IMR-90 (cell line): ENCODE measurements at regions not wholly inside any gene's neighbourhood (a gene's known extent, or its start where the extent isn't known, plus 50 kb on each side); places are given as distances from the start of the nearest gene placed in this dataset.

Experiments used
- ATAC-seq: fragments of 200-7000 bp; cut with Tn5 transposase; 2 replicates; pipeline ENCODE4 v1.9.1; 2020; ENCODE audit warnings: low read depth, mild to moderate bottlenecking, moderate library complexity
- BruUV-seq: library from RNA; stranded (reverse); fragments of 400-500 nt; replicated peaks from 2 replicates; lab custom pipeline; 2021; lab: Mats Ljungman, UMichigan
- CTCF ChIA-PET: fragments of 300-600 bp; formaldehyde crosslinking; extraction: SDS; loops from one replicate; lab custom pipeline; 2021; ENCODE audit warnings: antibody characterized with exemption; lab: Yijun Ruan, JAX
- POLR2A ChIA-PET: fragments of 300-600 bp; sonication (Branson Sonifier 250); formaldehyde crosslinking; loops from one replicate; lab custom pipeline; 2022; ENCODE audit warnings: antibody characterized with exemption; ENCODE audit not compliant: unreplicated experiment; lab: Charles Lee
- DNase-seq: peaks from one replicate; pipeline ENCODE4 v3.0.0; 2013
- H2AFZ ChIP-seq: replicated peaks from 2 replicates; pipeline ENCODE3; 2013; ENCODE audit warnings: low read length, mild to moderate bottlenecking; ENCODE audit not compliant: poor library complexity
- H2AK5ac ChIP-seq: 2 replicates; pipeline ENCODE4 v1.6.1; 2013; ENCODE audit warnings: low read depth, low read length, inconsistent platforms
- H2AK9ac ChIP-seq: replicated peaks from 2 replicates; pipeline ENCODE3; 2013; ENCODE audit warnings: mild to moderate bottlenecking, low read depth, low read length, moderate library complexity; ENCODE audit not compliant: poor library complexity
- H2BK120ac ChIP-seq: 2 replicates; pipeline ENCODE4 v1.6.1; 2013; ENCODE audit warnings: low read depth, low read length, inconsistent platforms
- H2BK15ac ChIP-seq: 3 replicates; pipeline ENCODE4 v1.6.1; 2013; ENCODE audit warnings: low read depth, low read length, inconsistent platforms
- H2BK20ac ChIP-seq: 2 replicates; pipeline ENCODE4 v1.6.1; 2013; ENCODE audit warnings: low read depth, mild to moderate bottlenecking, inconsistent platforms, low read length, moderate library complexity
- H2BK5ac ChIP-seq: 2 replicates; pipeline ENCODE4 v1.6.1; 2013; ENCODE audit warnings: mild to moderate bottlenecking, low read depth, low read length, inconsistent platforms; ENCODE audit not compliant: poor library complexity, severe bottlenecking
- H3K14ac ChIP-seq: replicated peaks from 2 replicates; pipeline ENCODE4 v1.6.1; 2013; ENCODE audit warnings: low read depth, low read length, inconsistent platforms
- H3K18ac ChIP-seq: 2 replicates; pipeline ENCODE4 v1.6.1; 2013; ENCODE audit warnings: low read depth, low read length, control low read depth
- H3K23ac ChIP-seq: 2 replicates; pipeline ENCODE4 v1.6.1; 2013; ENCODE audit warnings: low read depth, low read length, inconsistent platforms
- H3K27ac ChIP-seq: 2 replicates; pipeline ENCODE4 v1.5.1; 2013; ENCODE audit warnings: mild to moderate bottlenecking, control low read depth, low read length; ENCODE audit not compliant: insufficient read depth
- H3K27me3 ChIP-seq: 2 replicates; pipeline ENCODE4 v1.6.1; 2013; ENCODE audit warnings: low read length; ENCODE audit not compliant: control insufficient read depth, insufficient read depth
- H3K36me3 ChIP-seq: 2 replicates; pipeline ENCODE4 v1.6.1; 2013; ENCODE audit warnings: low read length, mixed read lengths; ENCODE audit not compliant: control insufficient read depth, insufficient read depth
- H3K4ac ChIP-seq: 2 replicates; pipeline ENCODE4 v1.6.1; 2013; ENCODE audit warnings: low read depth, low read length, inconsistent platforms
- H3K4me1 ChIP-seq: 2 replicates; pipeline ENCODE4 v1.6.1; 2013; ENCODE audit warnings: low read length, mixed read lengths; ENCODE audit not compliant: control insufficient read depth, insufficient read depth
- H3K4me2 ChIP-seq: 2 replicates; pipeline ENCODE4 v1.6.1; 2013; ENCODE audit warnings: low read depth, mild to moderate bottlenecking, control low read depth, low read length, moderate library complexity
- H3K4me3 ChIP-seq: 2 replicates; pipeline ENCODE4 v1.5.1; 2013; ENCODE audit warnings: low read depth, mild to moderate bottlenecking, control low read depth, low read length, moderate library complexity; ENCODE audit not compliant: insufficient read depth
- H3K56ac ChIP-seq: 2 replicates; pipeline ENCODE4 v1.6.1; 2013; ENCODE audit warnings: low read length, inconsistent platforms; ENCODE audit not compliant: insufficient read depth; ENCODE audit errors: extremely low read depth
- H3K79me1 ChIP-seq, 2 experiments: 2 replicates each; pipeline ENCODE4 v1.6.1; 2013; ENCODE audit warnings: low read length in 2 of 2, inconsistent platforms in 1 of 2, low read depth in 1 of 2
- H3K9ac ChIP-seq: 2 replicates; pipeline ENCODE4 v1.6.1; 2013; ENCODE audit warnings: low read depth, low read length, control low read depth
- H3K9me1 ChIP-seq: 2 replicates; pipeline ENCODE4 v1.6.1; 2013; ENCODE audit warnings: low read length, inconsistent platforms; ENCODE audit not compliant: insufficient read depth
- H3K9me3 ChIP-seq: 2 replicates; pipeline ENCODE4 v1.6.1; 2013; ENCODE audit warnings: low read length; ENCODE audit not compliant: control insufficient read depth, insufficient read depth
- H4K20me1 ChIP-seq: 2 replicates; pipeline ENCODE4 v1.6.1; 2013; ENCODE audit warnings: low read length, inconsistent platforms; ENCODE audit not compliant: insufficient read depth
- H4K5ac ChIP-seq: 2 replicates; pipeline ENCODE4 v1.6.1; 2013; ENCODE audit warnings: mild to moderate bottlenecking, low read depth, low read length, control low read depth
- H4K8ac ChIP-seq, 2 experiments: 2 replicates each; pipeline ENCODE4 v1.6.1; 2013; ENCODE audit warnings: low read depth in 2 of 2, low read length in 2 of 2, control low read depth in 1 of 2, inconsistent platforms in 1 of 2
- H4K91ac ChIP-seq: 2 replicates; pipeline ENCODE4 v1.6.1; 2013; ENCODE audit warnings: low read depth, low read length, inconsistent platforms; ENCODE audit not compliant: insufficient read depth
- BHLHE40 ChIP-seq: fragments of 150-350 bp; IDR thresholded peaks from 2 replicates; pipeline ENCODE4 v1.6.1; 2016; ENCODE audit warnings: mild to moderate bottlenecking, low read depth, low read length
- CEBPB ChIP-seq: IDR thresholded peaks from 2 replicates; pipeline ENCODE4 v1.6.1; 2012; ENCODE audit warnings: low read depth, low read length, improper control_type of control experiment
- CHD1 ChIP-seq: IDR thresholded peaks from 2 replicates; pipeline ENCODE4 v1.6.1; 2012; ENCODE audit warnings: low read depth, low read length, improper control_type of control experiment
- CTCF ChIP-seq: conservative IDR thresholded peaks from 2 replicates; pipeline ENCODE4 v1.5.1; 2012; ENCODE audit warnings: mild to moderate bottlenecking, low read depth, low read length, improper control_type of control experiment
- FOS ChIP-seq: fragments of 150-350 bp; IDR thresholded peaks from 2 replicates; pipeline ENCODE4 v1.6.1; 2016; ENCODE audit warnings: low read depth, low read length
- MAFK ChIP-seq: IDR thresholded peaks from 2 replicates; pipeline ENCODE4 v1.6.1; 2012; ENCODE audit warnings: low read depth, low read length, improper control_type of control experiment
- MAZ ChIP-seq: IDR thresholded peaks from 2 replicates; pipeline ENCODE4 v1.6.1; 2012; ENCODE audit warnings: low read depth, mild to moderate bottlenecking, low read length, improper control_type of control experiment, moderate library complexity, borderline replicate concordance
- MXI1 ChIP-seq: IDR thresholded peaks from 2 replicates; pipeline ENCODE4 v1.6.1; 2012; ENCODE audit warnings: low read depth, mild to moderate bottlenecking, low read length, moderate library complexity, borderline replicate concordance
- NFE2L2 ChIP-seq: fragments of 150-350 bp; IDR thresholded peaks from 2 replicates; pipeline ENCODE4 v1.6.1; 2016; ENCODE audit warnings: low read depth, mild to moderate bottlenecking, low read length
- POLR2A ChIP-seq: IDR thresholded peaks from 2 replicates; pipeline ENCODE4 v1.6.1; 2012; ENCODE audit warnings: mild to moderate bottlenecking, low read depth, low read length
- RAD21 ChIP-seq: IDR thresholded peaks from 2 replicates; pipeline ENCODE4 v1.6.1; 2012; ENCODE audit warnings: low read length, improper control_type of control experiment
- RCOR1 ChIP-seq: IDR thresholded peaks from 2 replicates; pipeline ENCODE4 v1.6.1; 2012; ENCODE audit warnings: mild to moderate bottlenecking, low read length, improper control_type of control experiment; ENCODE audit not compliant: insufficient replicate concordance
- RFX5 ChIP-seq: IDR thresholded peaks from 2 replicates; pipeline ENCODE4 v1.8.0; 2012; ENCODE audit warnings: low read depth, mild to moderate bottlenecking, low read length, moderate library complexity
- SMC3 ChIP-seq: fragments of 150-350 bp; IDR thresholded peaks from 2 replicates; pipeline ENCODE4 v1.6.1; 2016; ENCODE audit warnings: low read depth, mild to moderate bottlenecking, antibody characterized with exemption, low read length, moderate library complexity
- WGBS, 2 experiments: methylation state at CpG; one replicate each; pipeline versions ENCODE4 v1.1.5 to v1.1.7; 2013; ENCODE audit warnings: missing lambda C conversion rate in 2 of 2; ENCODE audit not compliant: insufficient read length in 1 of 2; ENCODE audit errors: extremely low coverage in 2 of 2; 5-methylcytosine and 5-hydroxymethylcytosine counted together
- dilution Hi-C: fragments of 300-500 bp; cut with HindIII; formaldehyde crosslinking; loops from one replicate; pipeline ENCODE4 v1.14.3; 2018; ENCODE audit warnings: low sequenced_read_pairs; ENCODE audit not compliant: unreplicated experiment
- in situ Hi-C: fragments of 300-500 bp; cut with MboI; formaldehyde crosslinking; loops from 3 replicates; pipeline ENCODE4 v1.14.3; 2019; ENCODE audit warnings: low sequenced_read_pairs, inconsistent platforms, mixed read lengths
- intact Hi-C: fragments of 100-400 bp; cut with micrococcal nuclease; formaldehyde crosslinking; loops from 2 replicates; pipeline ENCODE4 v1.10.0; 2022
- TF ChIP-seq, protein P1 (sequence below): fragments of 150-350 bp; IDR thresholded peaks from 2 replicates; pipeline ENCODE4 v1.6.1; 2017; ENCODE audit warnings: mild to moderate bottlenecking, antibody characterized with exemption, low read length, low read depth
- TF ChIP-seq, protein P2 (sequence below): fragments of 150-350 bp; IDR thresholded peaks from 2 replicates; pipeline ENCODE4 v1.6.1; 2016; ENCODE audit warnings: low read depth, mild to moderate bottlenecking, low read length, moderate library complexity, borderline replicate concordance

GRCh38 chr6:82588859-82589412, 225.3 kb downstream of the TPBG start:
- CTCF ChIA-PET: no interaction called here
- no peak overlapping the region for H2AK9ac ChIP-seq
- no peak overlapping the region for H2BK5ac ChIP-seq
- H3K27ac ChIP-seq: no peak overlapping the region
- no peak overlapping the region for H4K5ac ChIP-seq
- no peak overlapping the region for H3K4me3 ChIP-seq
- dilution Hi-C loops (no loop called here), in situ Hi-C loops (no loop called here), intact Hi-C loops (loop anchor here (5.0 kb wide), 1 partner anchor 317 kb away; no protein-coding TSS in a partner anchor)
- H3K4me2 ChIP-seq: no peak overlapping the region
- H4K91ac ChIP-seq: no peak overlapping the region
- H2BK20ac ChIP-seq: no peak overlapping the region
- POLR2A ChIA-PET: no interaction called here
- H4K8ac ChIP-seq: no peak overlapping the region
- H3K9ac ChIP-seq: no peak overlapping the region
- WGBS, 2 experiments: 40% methylated on average over 1 of the region's 1 CpG; no CpG with 5 or more reads in 1 of the 2 experiments
- H2AFZ ChIP-seq: no peak overlapping the region
- no peaks in the 10 kb centered on the region for H3K4me1 ChIP-seq
- no peaks in the 10 kb centered on the region for H3K36me3 ChIP-seq
- H3K9me1 ChIP-seq: no peaks in the 10 kb centered on the region
- TF ChIP-seq RAD21 (no peak), FOS (no peak), RCOR1 (no peak), BHLHE40 (no peak), CHD1 (no peak), MAFK (no peak), SMC3 (no peak), NFE2L2 (no peak), POLR2A (no peak), MAZ (no peak), CTCF (no peak), MXI1 (no peak), RFX5 (no peak), CEBPB (no peak)
- TF ChIP-seq, protein P1, sequence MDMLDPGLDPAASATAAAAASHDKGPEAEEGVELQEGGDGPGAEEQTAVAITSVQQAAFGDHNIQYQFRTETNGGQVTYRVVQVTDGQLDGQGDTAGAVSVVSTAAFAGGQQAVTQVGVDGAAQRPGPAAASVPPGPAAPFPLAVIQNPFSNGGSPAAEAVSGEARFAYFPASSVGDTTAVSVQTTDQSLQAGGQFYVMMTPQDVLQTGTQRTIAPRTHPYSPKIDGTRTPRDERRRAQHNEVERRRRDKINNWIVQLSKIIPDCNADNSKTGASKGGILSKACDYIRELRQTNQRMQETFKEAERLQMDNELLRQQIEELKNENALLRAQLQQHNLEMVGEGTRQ: no peak
- TF ChIP-seq, protein P2, sequence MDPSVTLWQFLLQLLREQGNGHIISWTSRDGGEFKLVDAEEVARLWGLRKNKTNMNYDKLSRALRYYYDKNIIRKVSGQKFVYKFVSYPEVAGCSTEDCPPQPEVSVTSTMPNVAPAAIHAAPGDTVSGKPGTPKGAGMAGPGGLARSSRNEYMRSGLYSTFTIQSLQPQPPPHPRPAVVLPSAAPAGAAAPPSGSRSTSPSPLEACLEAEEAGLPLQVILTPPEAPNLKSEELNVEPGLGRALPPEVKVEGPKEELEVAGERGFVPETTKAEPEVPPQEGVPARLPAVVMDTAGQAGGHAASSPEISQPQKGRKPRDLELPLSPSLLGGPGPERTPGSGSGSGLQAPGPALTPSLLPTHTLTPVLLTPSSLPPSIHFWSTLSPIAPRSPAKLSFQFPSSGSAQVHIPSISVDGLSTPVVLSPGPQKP: no peak
- ATAC-seq (no peak), DNase-seq (no peak)
- no peak overlapping the region for H3K14ac ChIP-seq
- no peak overlapping the region for H2BK15ac ChIP-seq
- H3K9me3 ChIP-seq: no peaks in the 10 kb centered on the region
- peaks cover 4% of the 10 kb centered on the region; the same call in 1 of the 2 replicates for H3K27me3 ChIP-seq
- H3K23ac ChIP-seq: no peak overlapping the region
- no peaks in the 10 kb centered on the region for H4K20me1 ChIP-seq
- no peak overlapping the region for H2BK120ac ChIP-seq
- H3K56ac ChIP-seq: no peak overlapping the region
- no TSS peak for BruUV-seq
- no peak overlapping the region for H3K18ac ChIP-seq
- no peaks in the 10 kb centered on the region for H3K79me1 ChIP-seq
- H3K4ac ChIP-seq: no peak overlapping the region
- no peak overlapping the region for H2AK5ac ChIP-seq
